ENCODE measurements at regions not wholly inside any gene's neighbourhood (a gene's known extent, or its start where the extent isn't known, plus 50 kb on each side); places are given as distances from the start of the nearest gene placed in this dataset.

- H3K27me3 ChIP-seq (ENCODE audit: insufficient read depth) = no peaks in the 10 kb centered on the region
- no peak overlapping the region for H3K4me3 ChIP-seq
- peaks cover 5% of the 10 kb centered on the region; the same call in 1 of the 3 replicates for H3K36me3 Mint-ChIP-seq (ENCODE audit: low read depth)
- no peak overlapping the region for H3K27ac ChIP-seq (ENCODE audit: low read depth)
- H3K4me3 Mint-ChIP-seq = no peak overlapping the region
- H3K4me1 ChIP-seq (ENCODE audit: insufficient read depth) = peaks cover 8% of the 10 kb centered on the region
- TF ChIP-seq JUNB (IDR thresholded peaks at IDR 0.05; ENCODE audit: unreplicated experiment) = no peak
- no peak for TF ChIP-seq EZH2phosphoT487 (IDR thresholded peaks at IDR 0.05; ENCODE audit: unreplicated experiment)
- TF ChIP-seq ZNF331 (CRISPR knock-in tag; IDR thresholded peaks at IDR 0.05; ENCODE audit: low read depth) = no peak
- TF ChIP-seq EZH2 (IDR thresholded peaks at IDR 0.05; ENCODE audit: low read depth, unreplicated experiment) = no peak
- TF ChIP-seq POLR2AphosphoS5 (IDR thresholded peaks at IDR 0.05; ENCODE audit: low read depth) = no peak
- TF ChIP-seq ZNF462 (CRISPR knock-in tag; IDR thresholded peaks at IDR 0.05) = no peak
- no peak for TF ChIP-seq NANOG (IDR thresholded peaks at IDR 0.05; ENCODE audit: borderline replicate concordance)
- no peak for TF ChIP-seq ETS1 (IDR thresholded peaks at IDR 0.05)
- TF ChIP-seq REST (IDR thresholded peaks at IDR 0.05; ENCODE audit: unreplicated experiment) = no peak
- TF ChIP-seq CTCF (conservative IDR thresholded peaks at IDR 0.05; ENCODE audit: low read depth in 2 of 2) = no peak
- no peak for TF ChIP-seq STAT1 (IDR thresholded peaks at IDR 0.05; ENCODE audit: unreplicated experiment)
- no peak for TF ChIP-seq CREB1 (CRISPR knock-in tag; IDR thresholded peaks at IDR 0.05; ENCODE audit: low read depth)
- TF ChIP-seq ZNF114 (CRISPR knock-in tag; IDR thresholded peaks at IDR 0.05) = no peak
- no peak overlapping the region for H3K4me2 ChIP-seq
- H3K9me2 ChIP-seq (ENCODE audit: insufficient read depth) = 0 out of 2 replicates have a peak, but pooled peaks cover 5% of the 10 kb centered on the region
- H3K4me1 Mint-ChIP-seq = peaks cover 5% of the 10 kb centered on the region
- H3K79me2 ChIP-seq (replicated peaks; ENCODE audit: insufficient read depth) = no peaks in the 10 kb centered on the region
- no peak for DNase-seq (ENCODE audit: low spot score)
- no peaks in the 10 kb centered on the region for H3F3A ChIP-seq (replicated peaks; ENCODE audit: low read depth)
- no peak overlapping the region for H2AFZ ChIP-seq
- H3K27me3 Mint-ChIP-seq (ENCODE audit: insufficient read depth, low read depth, poor library complexity) = peaks cover 3% of the 10 kb centered on the region
- ATAC-seq = no peak
- no peaks in the 10 kb centered on the region for H3K9me3 Mint-ChIP-seq
- no peak overlapping the region for H3K27ac Mint-ChIP-seq
- no peaks in the 10 kb centered on the region; the same call in 1 of the 2 replicates for H3K36me3 ChIP-seq (ENCODE audit: insufficient read depth)
- H4K20me1 ChIP-seq (replicated peaks; ENCODE audit: insufficient read depth) = no peaks in the 10 kb centered on the region
Observed at GRCh38 chr12:92218394-92219077, 72.9 kb upstream of the BTG1 start.

All from GM23338 (cell line).